Activated CD4-positive, alpha-beta T cell treated with anti-CD3 and anti-CD28 coated beads for 4 hours (primary cell): ENCODE measurements at regions not wholly inside any gene's neighbourhood (a gene's known extent, or its start where the extent isn't known, plus 50 kb on each side); places are given as distances from the start of the nearest gene placed in this dataset.

Source experiments
- DNase-seq, 2 donors: peaks; one replicate each; pipeline ENCODE4 v3.0.0-alpha.2; 2020

DNA sequence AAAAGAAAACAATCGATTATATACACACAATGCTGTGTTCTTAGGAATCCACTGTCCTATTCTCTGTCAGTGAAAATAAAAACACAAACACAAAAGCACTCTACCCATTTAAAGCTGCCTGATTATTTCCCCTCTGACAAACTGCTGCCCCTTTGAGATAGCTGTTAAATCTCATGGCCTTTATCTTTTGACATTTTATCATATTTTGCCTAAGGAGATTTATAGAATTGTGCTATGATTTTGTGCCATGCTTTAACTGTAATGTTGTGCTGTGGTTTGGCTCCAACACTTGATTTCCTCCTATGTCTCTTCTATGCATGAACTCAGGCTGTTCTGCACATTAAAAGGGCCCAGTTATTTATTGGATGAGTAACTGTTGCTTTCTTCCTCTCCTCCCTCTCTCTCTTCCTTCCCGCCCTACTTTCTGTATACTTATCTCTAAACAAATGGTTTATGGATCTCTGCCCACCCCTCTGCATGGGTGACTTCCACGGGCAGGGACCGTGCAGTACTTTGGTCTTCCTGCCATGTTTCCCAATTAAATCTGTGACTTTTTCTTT lies 1096.6 kb downstream of the TSN start:
- DNase-seq = no peak

DNA sequence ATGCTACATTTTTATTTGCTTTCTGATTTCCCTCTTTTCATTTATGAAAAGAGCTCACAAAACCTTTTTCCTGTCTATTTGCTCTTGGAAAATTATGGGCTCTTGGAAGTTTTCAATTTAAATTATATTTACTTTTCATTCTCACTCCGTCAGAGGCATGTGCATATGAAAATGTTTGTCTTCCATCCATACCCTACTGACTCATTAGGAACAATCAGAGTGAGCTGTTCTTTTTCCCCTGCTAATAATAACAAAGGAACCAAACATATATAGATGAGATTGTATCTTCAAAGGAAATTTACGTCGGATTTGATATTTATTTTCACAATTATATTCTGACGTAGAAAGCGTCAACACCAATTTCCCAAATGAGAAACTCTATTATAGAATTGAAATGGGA lies 1101.2 kb downstream of the TSN start:
- no peak for DNase-seq

DNA sequence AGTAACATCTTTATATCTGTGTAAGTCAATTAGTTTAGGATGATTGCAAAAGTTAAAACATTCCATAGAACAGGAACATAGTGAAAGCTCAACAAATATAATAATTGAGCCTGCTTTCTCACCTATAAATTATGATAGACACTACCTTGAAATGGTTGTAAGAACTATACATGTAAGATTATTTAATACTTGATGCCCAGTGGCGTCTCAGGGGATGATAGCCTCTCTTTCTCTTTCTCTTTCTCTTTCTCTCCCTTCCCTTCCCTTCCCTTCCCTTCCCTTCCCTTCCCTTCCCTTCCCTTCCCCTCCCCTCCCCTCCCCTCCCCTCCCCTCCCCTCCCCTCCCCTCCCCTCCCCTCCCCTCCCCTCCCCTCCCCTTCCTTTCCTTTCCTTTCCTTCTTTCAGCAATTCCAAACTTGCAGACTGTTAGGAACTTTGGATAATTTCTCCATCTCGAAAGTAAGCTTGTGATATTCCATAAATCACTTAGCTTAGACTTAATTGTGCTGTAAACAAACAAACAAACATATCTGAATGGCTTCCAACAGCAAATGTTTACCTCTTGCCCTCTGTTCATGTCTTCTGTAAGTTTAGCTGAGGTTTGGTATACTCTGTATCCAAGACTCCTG lies 1102.7 kb downstream of the TSN start:
- DNase-seq = no peak

DNA sequence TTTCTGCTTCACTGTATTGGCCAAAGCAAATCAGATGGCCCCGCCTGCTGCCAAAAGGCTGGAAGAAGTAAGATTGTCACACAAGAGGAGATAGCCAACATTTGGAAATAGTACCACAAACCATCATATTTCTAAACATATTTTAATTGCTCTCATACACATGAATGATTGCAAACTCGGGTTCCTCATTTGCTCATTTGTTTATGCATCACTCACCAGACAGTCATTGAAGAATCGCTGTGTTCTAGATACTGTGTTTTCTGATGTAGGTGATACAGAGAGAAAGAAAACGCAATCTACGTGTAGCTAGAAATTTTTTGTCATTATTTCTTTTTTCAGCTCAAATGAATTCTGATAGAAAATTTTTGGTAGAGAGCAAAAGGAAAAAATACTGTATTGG lies 1103.4 kb downstream of the TSN start:
- no peak for DNase-seq

DNA sequence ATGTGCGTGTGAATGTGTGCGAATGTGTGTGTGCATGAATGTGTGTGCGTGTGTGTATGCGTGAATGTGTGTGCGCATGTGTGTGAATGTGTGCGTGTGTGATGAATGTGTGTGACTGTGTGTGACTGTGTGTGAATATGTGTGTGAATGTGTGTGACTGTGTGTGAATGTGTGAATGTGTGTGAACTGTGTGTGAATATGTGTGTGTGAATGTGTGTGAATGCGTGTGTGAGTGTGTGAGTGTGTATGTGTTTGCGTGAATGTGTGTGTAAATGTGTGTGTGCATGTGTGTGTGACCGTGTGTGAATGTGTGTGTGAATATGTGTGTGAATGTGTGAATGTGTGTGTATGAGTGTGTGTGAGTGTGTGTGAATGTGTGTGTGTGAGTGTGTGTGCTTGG lies 1103.8 kb downstream of the TSN start:
- DNase-seq = no peak

DNA sequence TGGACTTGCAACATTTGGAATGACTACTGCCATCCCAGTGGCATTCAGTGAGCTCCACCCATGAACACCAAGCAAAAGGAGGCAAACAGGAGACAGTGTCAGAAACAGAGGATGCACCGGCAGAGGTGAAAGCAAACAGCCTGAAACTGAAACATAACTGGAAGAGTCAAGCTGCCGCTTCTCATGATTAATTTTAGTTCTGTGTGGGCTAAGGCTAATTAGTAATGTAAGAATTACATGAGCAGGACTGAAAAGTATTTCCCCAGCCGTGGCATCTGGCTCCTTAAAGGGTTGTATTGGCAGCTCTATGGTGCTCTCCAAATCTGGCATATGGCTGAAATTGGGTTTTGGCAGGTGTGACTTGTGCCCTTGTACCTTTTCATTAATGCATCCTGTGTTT lies 1108.1 kb downstream of the TSN start:
- no peak for DNase-seq

DNA sequence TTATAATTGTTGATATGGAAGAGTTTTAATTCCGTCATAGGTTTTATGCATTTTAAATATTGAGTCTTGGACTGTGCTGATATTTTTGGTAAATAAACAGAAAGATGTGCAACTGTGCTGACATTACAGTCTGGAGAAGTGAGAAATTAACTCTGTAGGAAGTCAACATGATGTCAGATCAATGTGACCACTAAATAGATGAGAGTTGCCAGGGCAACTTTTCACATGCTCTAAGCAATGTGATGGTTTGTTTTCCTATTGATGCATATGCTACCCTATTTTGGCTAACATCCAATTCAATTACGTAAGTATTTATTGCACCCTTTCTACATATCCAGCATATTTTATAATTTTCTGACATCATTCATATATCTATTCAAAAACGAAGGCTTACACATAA lies 1109.3 kb downstream of the TSN start:
- no peak for DNase-seq

DNA sequence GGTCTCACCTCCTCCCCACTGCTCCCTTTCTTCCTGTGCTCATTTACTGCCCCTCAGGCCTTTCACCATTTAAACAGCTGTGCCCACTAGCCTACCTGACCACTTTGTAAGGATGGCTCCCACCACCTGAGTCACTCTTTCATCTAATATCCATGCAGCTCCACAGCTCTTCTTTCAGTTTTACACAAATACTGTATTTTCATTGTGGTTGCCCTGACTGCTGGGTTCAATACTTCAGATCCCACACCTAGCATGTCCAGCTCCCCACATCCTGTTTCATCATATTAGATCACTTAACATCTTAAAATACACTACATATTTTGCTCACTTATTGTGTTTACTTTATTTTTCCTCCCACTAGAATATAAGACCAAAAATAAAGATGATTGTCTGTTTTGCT lies 1110.6 kb downstream of the TSN start:
- DNase-seq = no peak

DNA sequence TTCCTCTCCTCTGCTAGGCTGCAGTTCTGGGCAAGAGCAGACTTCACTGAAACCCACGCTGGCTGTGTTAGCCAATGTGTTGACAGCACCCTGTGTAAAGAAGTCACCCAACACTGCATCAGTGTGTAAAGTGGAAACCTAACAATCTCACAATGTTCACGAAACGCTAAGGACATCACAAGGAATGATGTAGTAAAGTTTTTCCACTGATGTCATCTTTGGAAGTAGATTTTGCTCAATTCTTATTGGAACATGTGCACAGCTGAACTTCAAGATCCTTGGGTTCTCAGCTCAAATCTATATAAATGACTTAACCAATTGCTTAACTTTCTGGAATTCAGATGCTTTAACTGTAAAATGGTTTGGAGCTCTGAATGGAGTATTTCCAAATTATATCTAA lies 1112.5 kb downstream of the TSN start:
- no peak for DNase-seq

DNA sequence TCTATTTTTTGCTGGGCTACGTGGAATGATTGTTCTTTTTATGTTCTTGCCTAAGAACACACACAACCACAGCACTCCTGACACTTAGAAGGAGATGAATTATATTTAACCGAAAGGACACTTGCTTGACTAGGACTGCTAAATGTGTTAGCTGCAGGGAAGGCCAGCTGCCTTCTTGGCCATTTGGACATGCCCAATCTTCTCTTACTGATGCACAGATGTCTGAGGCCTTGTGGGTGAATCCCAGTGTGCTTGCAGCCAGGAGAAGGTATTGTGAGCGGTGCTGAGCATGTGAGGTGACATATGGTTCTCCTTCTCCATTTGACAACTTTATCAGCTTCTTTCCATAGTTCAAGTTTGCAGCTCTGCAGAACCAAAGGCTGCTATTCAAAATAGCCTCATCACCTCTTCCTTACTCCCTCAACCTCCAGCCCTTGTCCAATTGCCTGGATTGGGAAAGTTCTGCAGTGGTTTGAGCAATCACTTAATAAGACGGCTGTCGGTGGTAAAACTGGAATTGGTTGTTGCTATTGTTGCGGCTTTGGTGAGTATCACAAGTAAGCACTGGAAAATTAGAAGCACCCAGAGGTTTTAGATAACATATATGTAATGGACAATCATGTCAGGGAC lies 1113.3 kb downstream of the TSN start:
- DNase-seq = no peak

DNA sequence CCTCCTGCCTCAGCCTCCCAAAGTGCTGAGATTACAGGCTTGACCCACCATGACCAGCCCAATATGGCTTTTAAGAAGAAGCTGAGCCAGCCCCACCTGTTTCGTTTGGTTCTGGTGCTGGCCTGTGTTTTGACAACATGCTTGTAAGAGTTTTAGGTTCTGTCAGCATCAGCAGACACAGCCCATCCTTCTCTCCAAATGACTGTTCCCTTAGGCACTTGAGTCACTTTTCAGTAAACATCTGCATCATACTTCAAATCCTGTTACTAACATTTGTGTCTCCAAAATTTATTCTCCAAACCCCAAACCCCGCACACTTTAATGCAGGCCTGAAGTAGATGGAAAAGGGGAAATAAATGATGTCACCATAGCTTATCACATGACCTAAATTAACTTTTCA lies 1118.5 kb downstream of the TSN start:
- no peak for DNase-seq

DNA sequence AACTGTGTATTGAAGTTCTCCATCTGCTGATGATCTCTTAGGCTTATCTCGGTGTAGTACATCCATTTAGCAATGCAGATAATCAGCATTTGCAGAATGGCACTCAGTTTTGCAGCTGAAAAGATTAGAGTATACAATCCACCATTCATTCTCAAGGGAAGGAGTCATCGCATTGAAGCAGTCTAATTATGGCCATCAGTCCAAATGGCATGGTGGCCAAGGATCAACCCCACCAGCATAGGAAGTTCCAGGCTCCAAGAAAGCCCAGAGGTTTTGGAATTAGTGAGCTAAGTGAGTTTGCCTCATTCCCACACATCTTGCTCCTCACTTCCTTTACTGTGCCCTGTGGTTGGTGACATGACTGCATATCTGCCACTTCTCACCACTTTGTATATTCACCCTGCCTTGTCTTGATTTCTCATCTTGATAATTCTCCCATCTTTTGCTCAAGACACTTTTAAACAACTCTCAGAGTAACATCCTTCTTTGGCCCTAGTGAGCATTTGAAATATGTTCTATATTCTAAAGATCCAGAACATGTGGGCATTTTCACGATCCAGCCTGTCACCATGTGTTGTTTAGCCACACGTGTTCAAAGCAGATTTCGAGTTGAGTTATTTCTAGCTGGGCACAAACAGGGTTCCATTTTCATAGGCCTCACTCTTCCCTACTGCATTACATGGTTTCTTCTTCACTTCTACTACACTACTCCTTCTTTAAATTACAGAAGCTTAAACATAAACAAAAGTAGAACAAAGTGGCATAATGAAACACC lies 1119.8 kb downstream of the TSN start:
- no peak for DNase-seq

DNA sequence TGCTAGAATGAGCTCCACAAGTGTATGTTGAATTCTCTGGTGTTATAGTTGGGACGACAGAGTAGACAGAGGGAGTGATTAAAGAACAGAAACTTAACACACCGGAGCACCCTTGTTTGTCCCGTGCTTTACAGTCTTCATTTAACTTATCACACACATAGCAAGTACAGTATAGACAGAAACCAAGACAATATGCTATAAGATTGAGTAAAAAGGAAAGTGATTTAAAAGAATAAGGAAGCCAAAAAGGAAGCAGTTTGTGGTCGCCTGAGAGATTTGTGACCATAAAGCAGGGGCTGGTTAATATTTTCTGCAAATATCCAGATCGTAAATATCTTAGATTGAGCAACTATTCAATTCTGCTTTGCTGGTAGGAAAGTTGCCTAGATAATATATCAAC lies 1128.4 kb downstream of the TSN start:
- no peak for DNase-seq

DNA sequence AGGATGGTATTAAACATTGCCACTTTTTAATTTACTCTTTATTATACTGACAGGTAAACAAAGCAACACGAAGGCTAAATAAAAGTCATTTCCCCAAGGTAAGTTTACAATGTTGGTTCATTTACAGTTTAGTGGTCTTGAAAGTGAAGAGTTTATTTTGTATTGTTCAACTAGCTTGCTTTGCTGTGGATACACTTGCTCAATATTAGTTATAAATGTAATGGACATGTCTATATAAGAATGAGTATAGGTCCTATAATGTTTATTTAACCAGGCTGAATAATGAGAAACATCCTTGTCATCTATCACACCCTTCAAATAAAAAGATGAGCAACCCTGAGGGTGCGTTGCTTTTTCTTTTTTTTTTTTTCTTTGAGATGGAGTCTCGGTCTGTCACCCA lies 1129.4 kb downstream of the TSN start:
- DNase-seq = no peak

DNA sequence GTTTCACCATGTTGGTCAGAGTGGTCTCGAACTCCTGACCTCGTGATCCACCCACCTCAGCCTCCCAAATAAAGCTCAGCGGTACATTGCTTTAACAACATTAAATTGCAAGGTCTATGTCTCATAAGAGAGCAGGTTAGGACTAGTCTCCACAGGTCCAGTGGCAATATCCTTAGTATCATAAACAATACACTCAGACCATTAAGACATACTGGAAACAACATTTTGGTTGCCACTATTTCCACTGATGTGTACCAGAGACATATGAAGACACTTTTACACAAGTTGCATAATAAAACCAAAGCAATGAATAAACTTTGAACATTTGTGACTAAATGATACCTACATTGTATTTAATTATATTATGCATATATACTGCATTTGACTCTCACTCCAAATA lies 1130.0 kb downstream of the TSN start:
- no peak for DNase-seq

DNA sequence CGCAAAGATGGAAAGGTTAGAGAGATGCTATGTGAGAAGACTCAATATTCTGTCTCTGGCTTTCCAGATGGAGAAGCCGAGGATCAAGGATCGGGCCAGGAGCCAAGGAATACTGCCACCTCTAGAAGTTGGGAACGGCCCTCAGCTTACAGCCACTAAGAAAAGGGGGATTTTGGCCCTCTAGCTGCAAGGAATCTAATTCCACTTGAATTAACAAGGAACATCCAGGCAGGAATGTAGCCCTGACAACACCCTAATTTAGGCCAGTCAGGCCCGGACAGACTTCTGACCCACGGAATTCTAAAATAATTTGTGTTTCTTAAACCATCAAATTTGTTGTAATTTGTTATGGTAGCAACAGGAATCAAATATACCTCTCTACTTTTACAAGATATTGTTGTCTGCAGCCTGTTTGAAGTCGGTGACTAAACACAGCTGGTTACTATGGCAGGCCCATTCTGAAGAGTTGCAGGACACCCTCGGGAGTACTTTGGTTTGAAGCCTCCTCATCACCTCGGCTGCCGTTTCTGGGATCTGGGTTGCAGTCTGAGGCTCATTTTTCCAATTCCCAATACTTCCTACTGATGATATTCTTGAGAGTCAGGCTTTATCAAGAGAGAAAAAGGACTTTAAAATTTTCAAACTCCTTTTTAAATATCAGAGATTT lies 1131.2 kb downstream of the TSN start:
- no peak for DNase-seq

DNA sequence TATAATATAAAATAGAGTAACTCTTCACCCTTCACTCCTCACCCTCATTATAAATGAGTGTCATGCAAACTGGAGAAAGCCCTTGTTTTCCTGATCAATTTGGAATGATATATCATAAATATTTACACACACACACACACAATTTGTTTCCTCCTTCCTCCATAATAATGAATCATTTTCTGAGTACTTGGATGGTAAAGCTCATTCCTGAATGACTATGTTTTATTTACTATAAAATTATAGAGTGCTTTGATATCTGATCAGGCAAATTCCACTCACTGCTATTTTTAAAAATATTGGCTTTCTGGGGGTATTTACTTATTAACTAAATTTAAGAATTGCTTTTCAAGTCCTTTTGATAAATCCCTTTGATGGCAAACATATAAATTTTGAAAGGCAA lies 1125.5 kb upstream of the CNTNAP5 start:
- DNase-seq = no peak

DNA sequence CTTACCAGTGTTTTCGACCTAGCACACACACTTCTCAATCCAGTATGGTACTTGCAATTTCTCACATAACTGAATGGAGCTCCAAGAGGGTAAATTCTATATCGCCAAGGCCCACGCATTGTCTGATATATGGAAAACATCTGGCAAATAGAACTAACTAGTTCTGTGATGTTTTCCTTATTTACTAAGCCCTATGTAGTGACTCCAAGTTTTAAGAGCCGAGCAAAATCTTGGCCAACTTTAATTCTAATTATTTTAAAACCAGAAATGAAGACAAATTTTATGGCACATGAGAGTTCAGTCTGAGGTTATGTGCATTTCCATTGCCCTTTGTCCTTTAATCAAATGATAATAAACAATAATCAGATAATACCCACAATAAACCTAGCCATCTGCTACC lies 1119.7 kb upstream of the CNTNAP5 start:
- no peak for DNase-seq

DNA sequence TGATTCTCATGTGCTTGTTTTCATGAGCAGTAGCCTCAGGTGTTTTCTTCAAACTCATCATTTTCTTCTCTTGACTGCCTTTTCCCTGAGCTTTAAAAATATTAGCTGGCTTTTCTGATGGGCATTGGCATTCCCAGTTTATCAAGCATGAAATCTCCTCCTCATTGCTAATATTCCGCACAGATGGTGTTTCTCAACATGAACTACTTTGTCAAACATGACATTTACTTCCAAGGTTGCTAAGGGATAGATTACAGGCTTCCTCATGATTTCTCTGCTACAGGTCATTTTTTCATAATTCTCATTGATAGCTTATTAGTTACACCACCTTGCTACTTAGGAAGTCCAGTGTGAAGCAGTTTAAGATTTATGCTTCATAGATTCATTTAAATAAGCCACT lies 1116.9 kb upstream of the CNTNAP5 start:
- DNase-seq = no peak

DNA sequence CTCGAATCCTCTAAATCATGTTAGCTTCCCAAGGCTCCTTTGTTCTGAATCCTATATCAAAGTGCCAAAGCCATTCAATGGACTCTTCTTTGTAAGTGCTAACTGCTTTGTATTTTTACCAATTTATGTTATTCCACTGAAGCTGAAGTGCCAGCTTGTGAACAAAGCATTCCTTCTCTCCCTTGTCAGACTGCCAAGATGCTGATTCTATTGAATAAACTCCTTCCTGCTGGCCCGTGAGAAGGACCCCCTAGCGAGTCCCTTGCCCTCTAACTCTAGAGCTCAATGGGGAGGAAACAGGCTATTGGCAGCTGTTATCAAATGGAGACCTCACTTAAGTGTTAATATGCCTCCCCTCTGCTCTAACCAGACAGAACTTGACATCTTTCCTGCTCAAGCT lies 1097.9 kb upstream of the CNTNAP5 start:
- DNase-seq = no peak

DNA sequence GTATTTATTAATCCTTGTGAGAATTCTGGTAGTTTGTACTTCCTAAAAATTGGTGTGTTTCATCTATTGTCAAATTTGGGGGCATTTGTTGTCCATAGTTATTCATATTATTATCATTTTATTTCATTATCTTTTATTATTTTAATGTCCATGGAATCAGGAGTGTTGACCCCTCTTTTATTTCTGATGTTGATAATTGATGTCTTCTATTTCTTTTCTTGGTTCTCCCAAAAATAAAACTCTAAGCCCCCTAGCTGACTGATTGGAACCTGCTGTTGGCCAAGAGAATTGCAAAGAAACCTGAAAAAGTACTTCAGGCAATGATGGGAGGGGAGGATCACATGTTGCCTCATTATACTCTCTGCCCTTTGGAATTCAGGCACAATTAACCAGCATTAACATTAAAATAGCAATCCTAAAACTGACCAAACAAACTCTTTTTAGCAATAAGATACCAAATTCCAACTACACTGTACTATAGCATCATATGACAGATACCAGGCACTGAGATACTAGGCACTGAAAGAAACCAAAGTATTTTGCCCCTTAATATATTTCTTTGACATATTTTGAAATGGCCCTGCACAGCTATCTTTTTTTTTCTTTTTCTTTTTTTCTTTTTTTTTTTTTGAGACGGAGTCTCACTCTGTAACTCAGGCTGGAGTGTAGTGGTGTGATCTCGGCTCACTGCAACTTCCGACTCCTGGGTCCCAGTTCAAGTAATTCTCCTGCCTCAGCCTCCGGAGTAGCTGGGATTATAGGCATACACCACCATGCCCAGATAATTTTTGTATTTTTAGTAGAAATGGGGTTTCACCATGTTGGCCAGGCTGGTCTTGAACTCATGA lies 1097.2 kb upstream of the CNTNAP5 start:
- DNase-seq = no peak

DNA sequence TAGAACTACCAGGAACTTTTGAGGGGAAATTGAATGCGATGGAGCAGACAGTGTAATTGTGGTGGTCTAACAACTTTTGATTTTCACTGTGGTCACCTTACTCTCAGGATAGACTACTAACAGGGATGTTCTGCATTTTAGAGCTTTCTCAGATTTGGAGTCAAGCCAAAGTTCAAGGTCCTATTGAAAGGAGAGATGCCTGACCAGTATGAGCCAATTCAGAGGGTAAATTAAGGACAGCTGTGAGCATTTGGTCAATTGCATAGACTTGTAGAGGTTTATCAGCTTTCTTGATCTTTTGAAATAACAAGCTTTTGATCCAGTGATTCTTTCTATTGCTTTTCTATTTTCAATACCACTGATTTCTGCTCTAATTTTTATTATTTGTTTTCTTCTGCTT lies 1095.7 kb upstream of the CNTNAP5 start:
- no peak for DNase-seq

DNA sequence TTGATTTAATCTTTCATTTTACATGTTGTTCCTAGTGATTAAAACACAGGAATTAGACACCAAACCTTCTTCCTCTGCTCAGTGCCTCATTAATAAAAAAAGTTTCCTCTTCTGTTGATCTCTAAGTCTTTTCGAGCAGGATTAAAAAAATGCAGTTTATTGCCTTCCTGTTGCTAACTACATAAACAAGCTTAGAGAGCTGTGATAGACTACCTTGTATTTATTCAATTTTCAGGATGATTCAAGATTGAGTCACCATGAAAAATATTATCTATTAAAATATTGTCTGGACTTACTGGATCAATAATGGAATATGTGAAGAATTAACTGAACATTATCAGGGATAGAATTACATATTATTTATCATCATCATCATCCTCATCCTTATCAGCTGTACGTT lies 1089.6 kb upstream of the CNTNAP5 start:
- DNase-seq = no peak
